ENCODE measurements at regions not wholly inside any gene's neighbourhood (a gene's known extent, or its start where the extent isn't known, plus 50 kb on each side); places are given as distances from the start of the nearest gene placed in this dataset.

DNA sequence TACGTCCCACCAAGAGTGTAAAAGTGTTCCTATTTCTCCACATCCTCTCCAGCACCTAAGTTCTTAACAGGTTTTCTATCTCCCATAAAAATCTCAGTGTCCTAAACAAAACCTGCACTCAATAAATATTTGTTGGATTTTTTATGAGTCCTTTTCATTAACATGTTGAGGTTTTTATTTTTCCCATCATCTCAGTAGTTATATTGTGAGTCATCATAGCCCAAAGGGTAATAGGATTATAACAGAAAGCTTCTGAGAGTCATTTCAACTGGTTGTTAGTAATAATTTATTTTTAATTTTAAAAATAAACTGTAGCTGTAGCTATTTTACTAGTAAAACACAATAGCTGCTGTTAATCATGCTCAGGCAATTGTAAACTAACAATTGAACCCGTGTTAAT, 331.6 kb upstream of the SLC30A5 start:
- TF ChIP-seq FOXP2 (optimal IDR thresholded peaks at IDR 0.05; ENCODE audit: borderline replicate concordance, extremely low read depth, extremely low read length, insufficient read depth) = no peak
- no peak for TF ChIP-seq POLR2AphosphoS5 (IDR thresholded peaks at IDR 0.05; ENCODE audit: low read depth, low read length)
- TF ChIP-seq TAF1 (IDR thresholded peaks at IDR 0.05; ENCODE audit: borderline replicate concordance, insufficient read depth, low read length) = no peak
- TF ChIP-seq SIN3A (IDR thresholded peaks at IDR 0.05; ENCODE audit: borderline replicate concordance, insufficient read depth, low read length) = no peak
- TF ChIP-seq, protein P1, sequence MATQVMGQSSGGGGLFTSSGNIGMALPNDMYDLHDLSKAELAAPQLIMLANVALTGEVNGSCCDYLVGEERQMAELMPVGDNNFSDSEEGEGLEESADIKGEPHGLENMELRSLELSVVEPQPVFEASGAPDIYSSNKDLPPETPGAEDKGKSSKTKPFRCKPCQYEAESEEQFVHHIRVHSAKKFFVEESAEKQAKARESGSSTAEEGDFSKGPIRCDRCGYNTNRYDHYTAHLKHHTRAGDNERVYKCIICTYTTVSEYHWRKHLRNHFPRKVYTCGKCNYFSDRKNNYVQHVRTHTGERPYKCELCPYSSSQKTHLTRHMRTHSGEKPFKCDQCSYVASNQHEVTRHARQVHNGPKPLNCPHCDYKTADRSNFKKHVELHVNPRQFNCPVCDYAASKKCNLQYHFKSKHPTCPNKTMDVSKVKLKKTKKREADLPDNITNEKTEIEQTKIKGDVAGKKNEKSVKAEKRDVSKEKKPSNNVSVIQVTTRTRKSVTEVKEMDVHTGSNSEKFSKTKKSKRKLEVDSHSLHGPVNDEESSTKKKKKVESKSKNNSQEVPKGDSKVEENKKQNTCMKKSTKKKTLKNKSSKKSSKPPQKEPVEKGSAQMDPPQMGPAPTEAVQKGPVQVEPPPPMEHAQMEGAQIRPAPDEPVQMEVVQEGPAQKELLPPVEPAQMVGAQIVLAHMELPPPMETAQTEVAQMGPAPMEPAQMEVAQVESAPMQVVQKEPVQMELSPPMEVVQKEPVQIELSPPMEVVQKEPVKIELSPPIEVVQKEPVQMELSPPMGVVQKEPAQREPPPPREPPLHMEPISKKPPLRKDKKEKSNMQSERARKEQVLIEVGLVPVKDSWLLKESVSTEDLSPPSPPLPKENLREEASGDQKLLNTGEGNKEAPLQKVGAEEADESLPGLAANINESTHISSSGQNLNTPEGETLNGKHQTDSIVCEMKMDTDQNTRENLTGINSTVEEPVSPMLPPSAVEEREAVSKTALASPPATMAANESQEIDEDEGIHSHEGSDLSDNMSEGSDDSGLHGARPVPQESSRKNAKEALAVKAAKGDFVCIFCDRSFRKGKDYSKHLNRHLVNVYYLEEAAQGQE (IDR thresholded peaks at IDR 0.05; ENCODE audit: insufficient read depth in 1 of 2, low read depth in 2 of 2, low read length in 2 of 2) = no peak

DNA sequence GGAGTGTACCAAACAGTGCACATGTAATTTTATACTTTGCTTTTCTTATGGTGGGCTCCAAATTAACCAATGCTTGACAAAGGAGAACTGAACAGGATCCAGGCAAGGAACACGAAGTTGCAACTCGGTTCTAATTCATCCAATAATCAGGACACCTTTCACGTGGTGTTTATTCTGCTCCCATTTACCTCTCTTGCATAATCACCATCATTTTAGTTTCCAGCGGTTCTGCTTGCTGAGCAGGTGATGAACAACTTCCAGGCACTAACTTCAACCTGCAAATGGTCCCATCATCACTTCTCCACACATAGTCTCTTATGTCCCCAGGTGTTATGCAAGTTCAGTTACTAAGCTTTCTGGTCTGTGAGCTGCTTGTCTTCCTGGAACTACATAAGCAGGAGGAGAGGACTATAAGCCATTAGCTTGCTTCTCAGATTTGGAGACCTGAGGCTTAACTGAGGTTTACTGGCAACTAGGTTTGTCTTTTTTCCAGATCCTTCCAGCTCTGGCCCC, 326.8 kb upstream of the SLC30A5 start:
- TF ChIP-seq POLR2AphosphoS5 (IDR thresholded peaks at IDR 0.05; ENCODE audit: low read depth, low read length) (no peak), SIN3A (IDR thresholded peaks at IDR 0.05; ENCODE audit: borderline replicate concordance, insufficient read depth, low read length) (no peak), FOXP2 (optimal IDR thresholded peaks at IDR 0.05; ENCODE audit: borderline replicate concordance, extremely low read depth, extremely low read length, insufficient read depth) (no peak), TAF1 (IDR thresholded peaks at IDR 0.05; ENCODE audit: borderline replicate concordance, insufficient read depth, low read length) (no peak)
- TF ChIP-seq, protein P1 (IDR thresholded peaks at IDR 0.05; ENCODE audit: insufficient read depth in 1 of 2, low read depth in 2 of 2, low read length in 2 of 2) = no peak

DNA sequence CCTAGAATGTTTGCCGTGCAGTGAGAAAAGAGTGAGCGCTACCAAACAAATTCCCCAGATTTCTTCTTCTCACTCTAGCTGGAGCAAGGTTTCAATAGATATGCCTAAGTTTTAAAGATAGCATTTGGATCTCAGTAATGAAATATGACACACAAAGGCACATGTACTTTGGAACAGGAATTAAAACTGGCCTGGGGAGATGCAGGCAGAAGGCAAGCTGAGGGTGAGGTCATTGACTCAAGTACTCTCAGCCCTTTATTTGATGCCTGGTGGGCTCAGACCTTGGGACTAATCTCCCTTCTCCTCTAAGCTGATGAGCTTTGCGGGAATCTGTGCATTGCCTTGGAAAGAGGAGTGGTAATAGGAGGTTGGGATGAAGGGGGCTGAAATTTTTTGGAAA, 323.3 kb upstream of the SLC30A5 start:
- TF ChIP-seq TAF1 (IDR thresholded peaks at IDR 0.05; ENCODE audit: borderline replicate concordance, insufficient read depth, low read length) = no peak
- no peak for TF ChIP-seq SIN3A (IDR thresholded peaks at IDR 0.05; ENCODE audit: borderline replicate concordance, insufficient read depth, low read length)
- TF ChIP-seq FOXP2 (optimal IDR thresholded peaks at IDR 0.05; ENCODE audit: borderline replicate concordance, extremely low read depth, extremely low read length, insufficient read depth) = no peak
- TF ChIP-seq, protein P1 (IDR thresholded peaks at IDR 0.05; ENCODE audit: insufficient read depth in 1 of 2, low read depth in 2 of 2, low read length in 2 of 2) = no peak
- TF ChIP-seq POLR2AphosphoS5 (IDR thresholded peaks at IDR 0.05; ENCODE audit: low read depth, low read length) = no peak

DNA sequence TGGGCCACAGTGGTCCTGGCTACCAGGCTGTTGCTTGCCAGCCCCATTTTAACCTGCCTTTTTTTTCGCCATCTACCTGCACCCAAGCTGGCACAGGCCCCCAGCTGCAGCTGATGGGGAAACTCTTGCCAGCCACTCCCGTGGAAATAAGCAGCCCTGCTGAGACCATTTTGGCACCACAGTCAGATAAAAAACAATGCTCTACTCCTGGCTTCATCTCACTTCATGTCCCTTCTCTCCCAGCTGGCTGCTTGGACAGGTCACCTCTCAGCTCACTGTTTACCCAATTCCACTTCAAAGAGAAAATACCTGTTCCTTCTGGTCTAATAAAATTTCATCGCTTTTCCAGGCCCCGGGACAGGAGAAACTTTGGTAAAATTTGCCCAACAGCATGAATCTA, 322.6 kb upstream of the SLC30A5 start:
- TF ChIP-seq, protein P1 (IDR thresholded peaks at IDR 0.05; ENCODE audit: insufficient read depth in 1 of 2, low read depth in 2 of 2, low read length in 2 of 2) = no peak

DNA sequence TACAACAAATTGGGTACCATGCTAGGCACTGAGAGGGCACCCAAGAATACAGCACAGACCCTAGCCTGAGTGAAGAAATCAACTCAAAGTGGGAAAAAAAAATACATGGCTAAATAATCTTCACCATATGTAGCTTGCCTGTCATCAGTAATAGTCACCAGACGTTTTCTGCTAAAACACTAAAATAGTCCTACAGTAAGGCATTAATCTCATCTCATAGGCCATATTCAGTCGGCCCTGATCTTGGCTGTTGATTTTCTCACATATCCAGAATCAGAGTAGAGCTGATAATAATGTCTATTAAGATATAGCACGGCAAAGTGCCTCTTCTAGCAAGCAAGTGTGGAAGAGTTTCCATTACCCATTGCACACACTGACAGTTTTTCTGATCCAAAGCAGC, 322.1 kb upstream of the SLC30A5 start:
- no peak for TF ChIP-seq SIN3A (IDR thresholded peaks at IDR 0.05; ENCODE audit: borderline replicate concordance, insufficient read depth, low read length)
- no peak for TF ChIP-seq POLR2AphosphoS5 (IDR thresholded peaks at IDR 0.05; ENCODE audit: low read depth, low read length)
- TF ChIP-seq, protein P1 (IDR thresholded peaks at IDR 0.05; ENCODE audit: insufficient read depth in 1 of 2, low read depth in 2 of 2, low read length in 2 of 2) = no peak
- no peak for TF ChIP-seq TAF1 (IDR thresholded peaks at IDR 0.05; ENCODE audit: borderline replicate concordance, insufficient read depth, low read length)
- no peak for TF ChIP-seq FOXP2 (optimal IDR thresholded peaks at IDR 0.05; ENCODE audit: borderline replicate concordance, extremely low read depth, extremely low read length, insufficient read depth)

All from PFSK-1 (cell line).